Gastrocnemius medialis (tissue), 4 donors: ENCODE measurements at regions not wholly inside any gene's neighbourhood (a gene's known extent, or its start where the extent isn't known, plus 50 kb on each side); places are given as distances from the start of the nearest gene placed in this dataset.

Experiments used
- POLR2A ChIP-seq, 2 donors: fragments of 450-650 bp; IDR thresholded peaks; one replicate each; pipeline ENCODE4 v1.6.1; 2017; ENCODE audit warnings: antibody characterized with exemption in 2 of 2, mild to moderate bottlenecking in 2 of 2, moderate library complexity in 2 of 2
- TF ChIP-seq, protein P1 (sequence below), 5 experiments: fragments of 450-650 bp in 3 of 5; fragments of 200-600 bp in 2 of 5; sonication (generic) in 2 of 5; IDR thresholded peaks in 4 of 5; conservative IDR thresholded peaks in 1 of 5; 1 replicate in 4 of 5; 2 replicates in 1 of 5; pipeline ENCODE4 v1.5.1; 2016 to 2019; ENCODE audit warnings: antibody characterized with exemption in 5 of 5, mild to moderate bottlenecking in 3 of 5, moderate library complexity in 3 of 5

GRCh38 chr17:13879961-13880466, 189.3 kb upstream of the COX10 start:
- TF ChIP-seq, protein P1, sequence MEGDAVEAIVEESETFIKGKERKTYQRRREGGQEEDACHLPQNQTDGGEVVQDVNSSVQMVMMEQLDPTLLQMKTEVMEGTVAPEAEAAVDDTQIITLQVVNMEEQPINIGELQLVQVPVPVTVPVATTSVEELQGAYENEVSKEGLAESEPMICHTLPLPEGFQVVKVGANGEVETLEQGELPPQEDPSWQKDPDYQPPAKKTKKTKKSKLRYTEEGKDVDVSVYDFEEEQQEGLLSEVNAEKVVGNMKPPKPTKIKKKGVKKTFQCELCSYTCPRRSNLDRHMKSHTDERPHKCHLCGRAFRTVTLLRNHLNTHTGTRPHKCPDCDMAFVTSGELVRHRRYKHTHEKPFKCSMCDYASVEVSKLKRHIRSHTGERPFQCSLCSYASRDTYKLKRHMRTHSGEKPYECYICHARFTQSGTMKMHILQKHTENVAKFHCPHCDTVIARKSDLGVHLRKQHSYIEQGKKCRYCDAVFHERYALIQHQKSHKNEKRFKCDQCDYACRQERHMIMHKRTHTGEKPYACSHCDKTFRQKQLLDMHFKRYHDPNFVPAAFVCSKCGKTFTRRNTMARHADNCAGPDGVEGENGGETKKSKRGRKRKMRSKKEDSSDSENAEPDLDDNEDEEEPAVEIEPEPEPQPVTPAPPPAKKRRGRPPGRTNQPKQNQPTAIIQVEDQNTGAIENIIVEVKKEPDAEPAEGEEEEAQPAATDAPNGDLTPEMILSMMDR (IDR thresholded peaks at IDR 0.05 in 4 of 5, conservative IDR thresholded peaks at IDR 0.05 in 1 of 5), result no peak
- no peak for TF ChIP-seq POLR2A (IDR thresholded peaks at IDR 0.05)
